Endothelial cell of umbilical vein (primary cell): ENCODE measurements at regions not wholly inside any gene's neighbourhood (a gene's known extent, or its start where the extent isn't known, plus 50 kb on each side); places are given as distances from the start of the nearest gene placed in this dataset.

Experiments
- BruUV-seq: library from RNA; stranded (reverse); fragments of 400-500 nt; replicated peaks from 2 replicates; lab custom pipeline; 2021; lab: Mats Ljungman, UMichigan
- CTCF ChIA-PET: fragments of 300-600, 350-600 bp; sonication (Branson Sonifier 250); formaldehyde crosslinking; loops from one replicate; lab custom pipeline; 2021; ENCODE audit warnings: antibody characterized with exemption, inconsistent platforms; lab: Charles Lee
- POLR2A ChIA-PET: fragments of 300-600, 350-600 bp; sonication (Branson Sonifier 250); formaldehyde crosslinking; loops from one replicate; lab custom pipeline; 2021; ENCODE audit warnings: antibody characterized with exemption, inconsistent platforms; lab: Charles Lee
- DNase-seq: peaks from one replicate; pipeline ENCODE4 v3.0.0-alpha.2; 2011; ENCODE audit warnings: low read depth, low spot score
- FAIRE-seq: peaks from 2 replicates; lab custom pipeline; 2011; peaks lifted over from hg19 to GRCh38; lab: Jason Lieb, UNC
- H2AFZ ChIP-seq: 2 replicates; pipeline ENCODE4 v1.6.0; 2012; ENCODE audit warnings: low read depth, low read length, control low read depth, inconsistent platforms
- H3K27ac ChIP-seq: 2 replicates; pipeline ENCODE4 v1.5.1; 2011; ENCODE audit warnings: low read depth, mild to moderate bottlenecking, control low read depth, low read length, moderate library complexity; ENCODE audit not compliant: insufficient read depth
- H3K27me3 ChIP-seq, 2 experiments: 2 replicates each; pipeline versions ENCODE4 v1.6.0 to v1.6.1; 2011; ENCODE audit warnings: low read length in 2 of 2, mixed read lengths in 1 of 2; ENCODE audit not compliant: control insufficient read depth in 2 of 2, insufficient read depth in 2 of 2
- H3K36me3 ChIP-seq, 2 experiments: 2 replicates in 1 of 2; 3 replicates in 1 of 2; pipeline ENCODE4 v1.5.1; 2011; ENCODE audit warnings: low read length in 2 of 2, mild to moderate bottlenecking in 1 of 2, moderate library complexity in 1 of 2; ENCODE audit not compliant: control insufficient read depth in 2 of 2, insufficient read depth in 2 of 2; ENCODE audit errors: extremely low read depth in 1 of 2
- H3K4me1 ChIP-seq: 3 replicates; pipeline ENCODE4 v1.5.1; 2011; ENCODE audit warnings: mild to moderate bottlenecking, low read length; ENCODE audit not compliant: control insufficient read depth, insufficient read depth; ENCODE audit errors: extremely low read depth
- H3K4me2 ChIP-seq: 2 replicates; pipeline ENCODE4 v1.6.1; 2011; ENCODE audit warnings: low read length, control low read depth, mixed read lengths; ENCODE audit not compliant: insufficient read depth
- H3K4me3 ChIP-seq, 3 experiments: fragments of 200-600 bp in 1 of 3; sonication (generic), shearing (Covaris generic) in 1 of 3; replicated peaks in 1 of 3; 2 replicates each; pipeline ENCODE4 v1.5.1; 2011 to 2016; ENCODE audit warnings: control low read depth in 3 of 3, low read length in 3 of 3, mild to moderate bottlenecking in 2 of 3, inconsistent platforms in 1 of 3, low read depth in 1 of 3, moderate library complexity in 1 of 3; ENCODE audit not compliant: insufficient read depth in 1 of 3
- H3K79me2 ChIP-seq: 2 replicates; pipeline ENCODE4 v1.6.0; 2012; ENCODE audit warnings: low read length, inconsistent platforms; ENCODE audit not compliant: control insufficient read depth, insufficient read depth
- H3K9ac ChIP-seq: replicated peaks from 2 replicates; pipeline ENCODE3; 2011; ENCODE audit warnings: low read length, control low read depth; ENCODE audit not compliant: insufficient read depth; ENCODE audit errors: extremely low read depth
- H3K9me1 ChIP-seq: replicated peaks from 3 replicates; pipeline ENCODE4 v1.6.0; 2011; ENCODE audit warnings: mild to moderate bottlenecking, low read length; ENCODE audit not compliant: control insufficient read depth, insufficient read depth; ENCODE audit errors: extremely low read depth
- H3K9me3 ChIP-seq: replicated peaks from 2 replicates; pipeline ENCODE4 v1.5.1; 2012; ENCODE audit warnings: low read length, inconsistent platforms; ENCODE audit not compliant: control insufficient read depth, insufficient read depth
- H4K20me1 ChIP-seq: replicated peaks from 2 replicates; pipeline ENCODE3; 2011; ENCODE audit warnings: mild to moderate bottlenecking, low read length; ENCODE audit not compliant: control insufficient read depth, insufficient read depth; ENCODE audit errors: extremely low read depth
- CTCF ChIP-seq, 2 donors: IDR thresholded peaks; 1 replicate in 1 of 2; 2 replicates in 1 of 2; pipeline ENCODE4 v1.5.1; 2011; ENCODE audit warnings: low read length in 2 of 2, mild to moderate bottlenecking in 2 of 2, moderate library complexity in 2 of 2, control low read depth in 1 of 2, inconsistent platforms in 1 of 2, low read depth in 1 of 2; ENCODE audit not compliant: insufficient read depth in 1 of 2; ENCODE audit errors: extremely low read depth in 1 of 2
- EZH2 ChIP-seq: IDR thresholded peaks from 2 replicates; pipeline ENCODE4 v1.6.1; 2012; ENCODE audit warnings: borderline replicate concordance, low read depth, mild to moderate bottlenecking, moderate library complexity, low read length, inconsistent platforms; ENCODE audit not compliant: severe bottlenecking
- FOS ChIP-seq: IDR thresholded peaks from 2 replicates; pipeline ENCODE4 v1.6.1; 2011; ENCODE audit warnings: mild to moderate bottlenecking, low read length, moderate library complexity, borderline replicate concordance; ENCODE audit not compliant: insufficient read depth
- GATA2 ChIP-seq: IDR thresholded peaks from 2 replicates; pipeline ENCODE4 v1.7.0; 2011; ENCODE audit warnings: low read depth, mild to moderate bottlenecking, moderate library complexity, mixed read lengths, low read length; ENCODE audit not compliant: insufficient read length, insufficient read depth
- JUN ChIP-seq: IDR thresholded peaks from 2 replicates; pipeline ENCODE4 v1.6.1; 2011; ENCODE audit warnings: borderline replicate concordance, low read depth; ENCODE audit not compliant: insufficient read length, insufficient read depth
- MAX ChIP-seq: IDR thresholded peaks from 2 replicates; pipeline ENCODE4 v1.6.1; 2011; ENCODE audit not compliant: insufficient read depth, insufficient read length
- MYC ChIP-seq: IDR thresholded peaks from one replicate; pipeline ENCODE4 v1.6.1; 2011; ENCODE audit warnings: mild to moderate bottlenecking, low read depth, low read length
- POLR2A ChIP-seq: IDR thresholded peaks from 2 replicates; pipeline ENCODE4 v1.6.1; 2012; ENCODE audit warnings: low read depth, mild to moderate bottlenecking, control low read depth, low read length
- POLR2AphosphoS5 ChIP-seq: IDR thresholded peaks from 2 replicates; pipeline ENCODE4 v1.6.1; 2012; ENCODE audit warnings: low read depth, mild to moderate bottlenecking, control low read depth, low read length, moderate library complexity; ENCODE audit not compliant: insufficient read depth
- dilution Hi-C: fragments of 300-500 bp; cut with MboI; formaldehyde crosslinking; loops from one replicate; pipeline ENCODE4 v1.15.0; 2019; ENCODE audit warnings: low sequenced_read_pairs; ENCODE audit not compliant: extremely low pct_ligation_motif_present
- intact Hi-C: fragments of 100-400 bp; cut with micrococcal nuclease; formaldehyde crosslinking; loops from one replicate; pipeline ENCODE4 v1.10.0; 2022

- H2AFZ ChIP-seq: no peak overlapping the region
- CTCF ChIA-PET: interaction anchor here (0.8 kb wide), 1 partner anchor 12 kb away, joined by 3 read pairs; no protein-coding TSS in a partner anchor
- H3K4me3 ChIP-seq: no peak overlapping the region
- H3K79me2 ChIP-seq: no peaks in the 10 kb centered on the region
- FAIRE-seq (no peak), DNase-seq (no peak)
- BruUV-seq: no TSS peak
- H4K20me1 ChIP-seq: no peaks in the 10 kb centered on the region
- TF ChIP-seq POLR2AphosphoS5: no peak
- TF ChIP-seq JUN: no peak
- no peak for TF ChIP-seq GATA2
- no peak for TF ChIP-seq POLR2A
- no peak for TF ChIP-seq MAX
- TF ChIP-seq CTCF (IDR thresholded peaks at IDR 0.05; ENCODE audit: extremely low read depth in 1 of 2, insufficient read depth in 1 of 2, low read depth in 1 of 2, low read length in 2 of 2): no peak
- TF ChIP-seq FOS: no peak
- no peak for TF ChIP-seq MYC
- no peak for TF ChIP-seq EZH2
- intact Hi-C loops (no loop called here), dilution Hi-C loops (no loop called here)
- H3K9me1 ChIP-seq: no peaks in the 10 kb centered on the region
- no peaks in the 10 kb centered on the region for H3K4me1 ChIP-seq
- no peaks in the 10 kb centered on the region for H3K9me3 ChIP-seq
- no peaks in the 10 kb centered on the region for H3K36me3 ChIP-seq
- no peak overlapping the region for H3K4me2 ChIP-seq
- POLR2A ChIA-PET: no interaction called here
- no peaks in the 10 kb centered on the region for H3K27me3 ChIP-seq
- H3K27ac ChIP-seq: no peak overlapping the region
- no peak overlapping the region for H3K9ac ChIP-seq
Observed at GRCh38 chr3:106245400-106245799, 376.6 kb upstream of the CBLB start.
